Thoracic aorta (tissue), 2 donors: ENCODE measurements at regions not wholly inside any gene's neighbourhood (a gene's known extent, or its start where the extent isn't known, plus 50 kb on each side); places are given as distances from the start of the nearest gene placed in this dataset.

Experiments
- ATAC-seq: fragments of 150-250 bp; one replicate; pipeline ENCODE4 v1.8.0; 2017; ENCODE audit warnings: low read depth; ENCODE audit not compliant: insufficient number of reproducible peaks, low FRiP score
- DNase-seq: peaks from one replicate; pipeline ENCODE4 v3.0.0-alpha.2; 2020; ENCODE audit warnings: low spot score
- H3K27ac ChIP-seq, 2 donors: fragments of 200-600 bp; sonication (generic); 1 replicate in 1 of 2; 2 replicates in 1 of 2; pipeline ENCODE4 v1.5.1; 2016; ENCODE audit warnings: mild to moderate bottlenecking in 2 of 2, moderate library complexity in 2 of 2
- H3K27me3 ChIP-seq: fragments of 200-600 bp; sonication (generic); replicated peaks from 2 replicates; pipeline ENCODE4 v1.6.0; 2016; ENCODE audit warnings: mild to moderate bottlenecking; ENCODE audit not compliant: insufficient read depth
- H3K36me3 ChIP-seq: fragments of 200-600 bp; sonication (generic); one replicate; pipeline ENCODE4 v1.5.1; 2016
- H3K4me1 ChIP-seq, 2 donors: fragments of 200-600 bp; sonication (generic); 1 replicate in 1 of 2; 2 replicates in 1 of 2; pipeline versions ENCODE4 v1.5.1 to v1.6.0; 2016; ENCODE audit warnings: low read depth in 2 of 2, mild to moderate bottlenecking in 1 of 2; ENCODE audit not compliant: control insufficient read depth in 1 of 2
- H3K4me3 ChIP-seq: fragments of 200-600 bp; sonication (generic); 2 replicates; pipeline ENCODE4 v1.5.1; 2016; ENCODE audit warnings: mild to moderate bottlenecking
- H3K9me3 ChIP-seq: fragments of 200-600 bp; sonication (generic); 2 replicates; pipeline ENCODE4 v1.5.1; 2016
- TF ChIP-seq, protein P1 (sequence below): fragments of 200-600 bp; sonication (generic); IDR thresholded peaks from one replicate; pipeline ENCODE4 v1.5.1; 2019; ENCODE audit warnings: antibody characterized with exemption

GRCh38 chr3:191762323-191762960, 301.5 kb downstream of the PYDC2 start:
- Histone ChIP-seq H3K4me3 (no peak overlapping the region), H3K9me3 (no peaks in the 10 kb centered on the region), H3K27ac (no peak overlapping the region), H3K36me3 (no peaks in the 10 kb centered on the region), H3K27me3 (no peaks in the 10 kb centered on the region), H3K4me1 (peaks cover 0 to 3% of the 10 kb centered on the region in 2 donors)
- peak; percentile 20 for ATAC-seq
- no peak for DNase-seq
- TF ChIP-seq, protein P1, sequence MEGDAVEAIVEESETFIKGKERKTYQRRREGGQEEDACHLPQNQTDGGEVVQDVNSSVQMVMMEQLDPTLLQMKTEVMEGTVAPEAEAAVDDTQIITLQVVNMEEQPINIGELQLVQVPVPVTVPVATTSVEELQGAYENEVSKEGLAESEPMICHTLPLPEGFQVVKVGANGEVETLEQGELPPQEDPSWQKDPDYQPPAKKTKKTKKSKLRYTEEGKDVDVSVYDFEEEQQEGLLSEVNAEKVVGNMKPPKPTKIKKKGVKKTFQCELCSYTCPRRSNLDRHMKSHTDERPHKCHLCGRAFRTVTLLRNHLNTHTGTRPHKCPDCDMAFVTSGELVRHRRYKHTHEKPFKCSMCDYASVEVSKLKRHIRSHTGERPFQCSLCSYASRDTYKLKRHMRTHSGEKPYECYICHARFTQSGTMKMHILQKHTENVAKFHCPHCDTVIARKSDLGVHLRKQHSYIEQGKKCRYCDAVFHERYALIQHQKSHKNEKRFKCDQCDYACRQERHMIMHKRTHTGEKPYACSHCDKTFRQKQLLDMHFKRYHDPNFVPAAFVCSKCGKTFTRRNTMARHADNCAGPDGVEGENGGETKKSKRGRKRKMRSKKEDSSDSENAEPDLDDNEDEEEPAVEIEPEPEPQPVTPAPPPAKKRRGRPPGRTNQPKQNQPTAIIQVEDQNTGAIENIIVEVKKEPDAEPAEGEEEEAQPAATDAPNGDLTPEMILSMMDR, result no peak

- Histone ChIP-seq H3K27me3 (no peaks in the 10 kb centered on the region), H3K4me3 (no peak overlapping the region), H3K4me1 (no peaks in the 10 kb centered on the region), H3K9me3 (no peaks in the 10 kb centered on the region), H3K36me3 (no peaks in the 10 kb centered on the region), H3K27ac (no peak overlapping the region)
- TF ChIP-seq, protein P1, result no peak
- DNase-seq (no peak), ATAC-seq (no peak)
Observed at GRCh38 chr3:191768421-191768820, 307.5 kb downstream of the PYDC2 start.

- no peaks in the 10 kb centered on the region for H3K9me3 ChIP-seq
- ATAC-seq (no peak), DNase-seq (no peak)
- no peaks in the 10 kb centered on the region for H3K27me3 ChIP-seq
- TF ChIP-seq, protein P1, result no peak
- no peaks in the 10 kb centered on the region for H3K4me1 ChIP-seq
- H3K27ac ChIP-seq, result no peak overlapping the region
- H3K36me3 ChIP-seq, result no peaks in the 10 kb centered on the region
- no peak overlapping the region for H3K4me3 ChIP-seq
Observed at GRCh38 chr3:191770541-191770940, 309.6 kb downstream of the PYDC2 start.

DNA sequence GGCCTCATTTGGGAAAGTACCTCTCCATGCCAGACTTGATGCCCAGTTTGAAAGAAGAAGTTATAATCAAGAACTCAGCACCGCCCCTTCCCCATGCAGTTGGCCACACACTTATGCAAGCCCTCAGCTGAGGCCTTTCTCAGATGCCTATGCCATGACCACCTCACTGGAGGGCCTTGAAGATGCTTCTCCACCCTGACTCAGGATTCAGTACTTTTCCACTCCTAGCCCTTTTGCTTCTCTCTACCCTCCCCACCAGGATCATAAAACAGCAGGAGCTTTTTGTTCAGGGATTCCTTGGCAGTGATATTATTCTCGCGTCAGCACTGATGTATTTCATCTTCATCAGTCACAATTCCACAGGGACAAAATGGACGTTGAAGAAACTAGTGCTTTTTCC, 313.5 kb downstream of the PYDC2 start:
- H3K9me3 ChIP-seq, result no peaks in the 10 kb centered on the region
- H3K27me3 ChIP-seq, result no peaks in the 10 kb centered on the region
- no peak overlapping the region for H3K27ac ChIP-seq
- H3K4me1 ChIP-seq, result no peaks in the 10 kb centered on the region
- TF ChIP-seq, protein P1, result no peak
- no peak overlapping the region for H3K4me3 ChIP-seq
- H3K36me3 ChIP-seq, result no peaks in the 10 kb centered on the region
- ATAC-seq (no peak), DNase-seq (no peak)

- no peaks in the 10 kb centered on the region for H3K9me3 ChIP-seq
- no peak overlapping the region for H3K27ac ChIP-seq
- TF ChIP-seq, protein P1, result no peak
- no peaks in the 10 kb centered on the region for H3K4me1 ChIP-seq
- H3K4me3 ChIP-seq, result no peak overlapping the region
- H3K27me3 ChIP-seq, result no peaks in the 10 kb centered on the region
- H3K36me3 ChIP-seq, result no peaks in the 10 kb centered on the region
- DNase-seq, result no peak
- ATAC-seq, result no peak
Observed at GRCh38 chr3:191775451-191776233, 314.7 kb downstream of the PYDC2 start.
